ENCODE measurements at regions not wholly inside any gene's neighbourhood (a gene's known extent, or its start where the extent isn't known, plus 50 kb on each side); places are given as distances from the start of the nearest gene placed in this dataset.

DNA sequence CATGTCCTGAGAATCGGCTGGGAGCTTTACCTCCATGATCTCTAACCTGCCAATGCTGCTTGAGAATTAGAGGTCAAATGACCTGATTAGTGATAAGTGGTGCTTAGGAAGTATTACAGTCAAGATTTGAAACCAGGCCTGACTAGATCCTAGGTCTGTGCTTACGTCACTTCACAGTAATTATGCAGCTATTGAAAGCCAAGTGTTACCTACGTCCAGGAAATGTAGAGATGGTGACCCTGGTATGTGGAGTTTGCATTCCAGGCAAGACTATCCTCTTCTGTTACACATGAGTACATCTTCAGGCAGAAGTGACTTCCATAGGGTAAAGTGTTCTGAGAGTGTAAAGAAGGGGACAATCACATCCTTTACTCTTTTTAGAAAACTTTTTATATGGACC lies 530.4 kb upstream of the TENM4 start:
- TF ChIP-seq CTCF (IDR thresholded peaks at IDR 0.05) = no peak
- TF ChIP-seq TCF7L2 (IDR thresholded peaks at IDR 0.05; ENCODE audit: low read depth, low read length) = no peak
- no peak for TF ChIP-seq REST (IDR thresholded peaks at IDR 0.05; ENCODE audit: insufficient read depth in 1 of 2, low read depth in 2 of 2, low read length in 1 of 2)
- no peak for TF ChIP-seq POLR2AphosphoS5 (IDR thresholded peaks at IDR 0.05; ENCODE audit: low read depth, low read length)

Measured in Panc1 (cell line).